GM18502 (cell line): ENCODE measurements at regions not wholly inside any gene's neighbourhood (a gene's known extent, or its start where the extent isn't known, plus 50 kb on each side); places are given as distances from the start of the nearest gene placed in this dataset.

Source experiments
- ATAC-seq: cut with Tn5 transposase; IDR thresholded peaks from one replicate; pipeline ENCODE4 v1.9.1; 2021; ENCODE audit warnings: mild to moderate bottlenecking; ENCODE audit not compliant: unreplicated experiment, poor library complexity

DNA sequence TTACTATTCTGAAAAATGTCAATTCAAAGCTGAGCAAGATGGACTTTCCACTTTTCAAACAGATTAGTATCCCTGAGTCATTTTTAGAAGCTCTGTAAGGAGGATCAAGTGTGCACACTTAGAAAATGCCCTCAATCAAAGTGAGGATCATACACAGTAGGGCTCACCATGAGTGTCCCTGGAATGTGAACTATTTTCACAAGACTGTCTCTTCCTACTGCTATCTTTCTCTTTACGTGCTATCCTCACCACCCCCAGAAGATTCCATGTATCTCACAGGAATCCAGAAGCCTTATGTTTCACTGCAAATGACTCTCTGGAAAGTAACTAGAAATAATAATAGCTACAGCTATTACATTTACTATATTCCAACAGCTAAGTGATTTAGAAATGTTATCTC, 349.9 kb upstream of the TGFBR2 start:
- no peak for ATAC-seq

- no peak for ATAC-seq
Measured at GRCh38 chr3:30258426-30259392, 347.7 kb upstream of the TGFBR2 start.

- no peak for ATAC-seq
Measured at GRCh38 chr3:30259730-30260129, 346.7 kb upstream of the TGFBR2 start.

GRCh38 chr3:30260762-30261161, 345.6 kb upstream of the TGFBR2 start:
- ATAC-seq, result no peak

DNA sequence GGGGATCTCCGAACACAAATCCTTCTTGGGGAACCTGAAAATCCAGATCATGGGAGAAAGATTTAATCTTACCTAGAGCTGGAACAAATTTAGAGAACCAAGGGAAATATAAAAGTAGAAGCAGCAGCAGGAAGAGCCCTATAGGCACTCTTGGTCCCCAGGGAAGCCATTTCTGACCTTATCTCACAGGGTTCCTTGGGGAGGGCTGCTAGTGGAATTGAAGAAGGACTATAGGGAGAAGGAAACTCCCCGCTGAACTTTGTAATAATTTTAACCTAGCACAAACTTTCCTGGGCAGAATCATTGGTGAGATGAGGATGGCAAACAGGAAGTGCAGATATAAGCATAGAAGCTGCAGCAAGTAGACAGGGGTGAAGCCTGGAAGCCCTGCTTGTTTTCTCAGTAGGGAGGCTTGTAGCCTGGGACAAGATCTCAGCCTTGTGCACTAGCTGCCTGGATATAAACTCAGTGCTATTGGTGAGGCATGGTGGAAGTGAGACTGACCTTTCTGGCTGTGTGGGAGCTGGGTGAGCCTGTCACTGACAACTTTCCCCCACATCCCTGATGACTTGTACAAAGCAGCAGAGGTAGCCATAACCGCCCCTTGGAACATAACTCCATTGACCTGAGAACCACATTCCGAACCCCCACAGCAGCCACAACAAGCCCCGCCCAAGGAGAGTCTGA, 343.0 kb upstream of the TGFBR2 start:
- ATAC-seq, result no peak

- ATAC-seq, result no peak
Measured at GRCh38 chr3:30263925-30264313, 342.5 kb upstream of the TGFBR2 start.

DNA sequence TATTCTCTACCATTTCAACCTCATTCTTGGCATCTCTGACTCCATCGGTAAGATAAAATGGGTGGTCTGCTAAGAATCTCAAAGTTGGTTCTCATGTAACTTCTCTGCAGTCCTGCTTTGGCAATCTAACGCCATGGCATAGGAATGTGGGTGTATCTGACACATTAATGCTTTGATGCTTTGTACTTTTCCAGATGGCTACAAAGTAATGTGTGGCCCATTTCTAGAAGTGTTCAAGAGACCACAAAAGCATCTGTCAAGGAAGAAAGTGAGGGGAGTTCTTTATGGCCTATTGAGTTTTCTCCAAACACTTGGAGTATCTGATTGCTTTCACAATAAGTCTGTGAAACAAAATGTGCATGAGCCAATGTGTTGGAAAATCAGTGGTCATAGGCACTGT, 339.9 kb upstream of the TGFBR2 start:
- no peak for ATAC-seq

GRCh38 chr3:30268288-30268687, 338.1 kb upstream of the TGFBR2 start:
- ATAC-seq, result no peak

- peak; percentile 78 for ATAC-seq
Measured at GRCh38 chr3:30269751-30270445, 336.5 kb upstream of the TGFBR2 start.

DNA sequence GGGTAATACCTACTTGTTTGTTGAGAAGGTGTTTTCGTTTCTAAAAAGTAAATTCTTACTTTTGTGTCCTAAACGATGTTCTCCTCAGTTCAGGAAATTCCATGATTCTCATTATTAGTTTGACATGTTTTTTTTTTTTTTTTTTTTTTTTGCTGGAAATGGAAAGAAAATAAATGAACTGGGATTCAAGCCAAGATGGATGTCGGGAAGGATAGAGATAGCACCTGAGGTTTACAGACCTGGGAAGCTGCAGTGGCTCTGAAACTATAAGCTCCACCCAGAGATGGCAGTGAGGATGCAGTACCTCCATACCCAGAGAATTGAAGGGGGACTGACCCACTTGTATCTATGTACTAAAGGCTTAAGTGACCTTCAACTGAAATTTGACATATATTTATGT, 334.6 kb upstream of the TGFBR2 start:
- ATAC-seq, result no peak

GRCh38 chr3:30273304-30274072, 332.9 kb upstream of the TGFBR2 start:
- ATAC-seq, result no peak

GRCh38 chr3:30277494-30277893, 328.9 kb upstream of the TGFBR2 start:
- ATAC-seq, result no peak

DNA sequence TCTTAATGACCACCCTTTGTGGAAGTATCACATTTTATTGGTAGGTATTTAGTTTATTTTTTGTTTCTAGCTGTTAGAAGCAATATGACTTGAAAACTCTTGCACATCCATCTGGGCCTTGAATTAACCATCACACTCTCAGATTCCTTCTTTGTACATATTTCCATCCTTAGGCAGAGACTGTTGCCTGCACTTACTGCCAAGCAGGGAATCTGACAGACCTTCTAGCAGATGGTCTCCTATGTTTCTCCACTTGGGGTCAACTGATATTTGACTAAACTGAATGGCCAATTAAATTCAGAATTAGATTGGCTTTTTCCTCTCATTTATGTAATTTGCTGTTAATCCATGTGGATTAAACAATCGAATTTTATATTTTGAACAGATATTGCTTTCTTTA, 324.9 kb upstream of the TGFBR2 start:
- ATAC-seq, result no peak

GRCh38 chr3:30282154-30282696, 324.2 kb upstream of the TGFBR2 start:
- ATAC-seq, result no peak

GRCh38 chr3:30285188-30286006, 321.0 kb upstream of the TGFBR2 start:
- ATAC-seq, result no peak

DNA sequence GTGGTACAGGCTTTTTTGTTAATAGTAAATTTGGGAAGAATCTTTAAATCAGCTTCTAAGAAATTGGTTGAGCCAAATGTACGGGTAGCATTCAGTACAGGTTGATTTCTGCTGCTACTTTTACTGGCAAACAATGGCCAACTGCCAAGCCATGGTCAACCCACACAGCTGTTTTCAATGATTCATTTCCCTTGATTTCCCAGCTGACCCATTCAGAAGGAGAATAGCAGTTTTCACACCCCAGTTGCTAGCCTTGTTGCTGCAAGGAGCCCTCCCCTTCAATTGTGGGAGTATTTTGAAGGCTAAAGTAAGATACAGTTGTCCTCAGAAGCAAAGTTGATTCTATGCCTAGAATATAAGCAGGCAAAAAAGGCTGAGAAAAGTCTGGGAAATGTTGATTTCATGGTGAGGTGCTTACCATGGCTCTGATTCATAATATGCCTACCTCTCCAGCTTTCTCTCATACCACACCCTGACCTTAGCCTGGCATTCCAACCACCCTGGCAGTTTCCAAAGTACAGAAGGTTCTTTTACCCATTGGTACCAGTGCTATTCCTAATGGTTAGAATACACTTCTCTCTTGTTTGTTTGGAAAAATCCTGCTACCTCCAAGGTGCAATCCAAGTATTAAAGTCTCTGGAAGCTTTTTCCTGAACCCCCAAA, 320.3 kb upstream of the TGFBR2 start:
- no peak for ATAC-seq

GRCh38 chr3:30286811-30287210, 319.6 kb upstream of the TGFBR2 start:
- ATAC-seq, result no peak

- no peak for ATAC-seq
Measured at GRCh38 chr3:30288830-30289229, 317.6 kb upstream of the TGFBR2 start.

- ATAC-seq, result no peak
Measured at GRCh38 chr3:30289324-30289723, 317.1 kb upstream of the TGFBR2 start.
